Uterus (tissue), 2 donors: ENCODE measurements at regions not wholly inside any gene's neighbourhood (a gene's known extent, or its start where the extent isn't known, plus 50 kb on each side); places are given as distances from the start of the nearest gene placed in this dataset.

Experiments
- CTCF ChIP-seq, 4 experiments: fragments of 200-600 bp in 2 of 4; fragments of 450-650 bp in 2 of 4; sonication (generic) in 2 of 4; IDR thresholded peaks; one replicate each; pipeline ENCODE4 v1.5.1; 2016 to 2019; ENCODE audit warnings: antibody characterized with exemption in 4 of 4, mild to moderate bottlenecking in 2 of 4, moderate library complexity in 1 of 4
- POLR2A ChIP-seq, 2 donors: fragments of 450-650 bp; IDR thresholded peaks; one replicate each; pipeline ENCODE4 v1.6.1; 2016; ENCODE audit warnings: antibody characterized with exemption in 2 of 2, mild to moderate bottlenecking in 1 of 2, moderate library complexity in 1 of 2

- TF ChIP-seq POLR2A (IDR thresholded peaks at IDR 0.05) (no peak), CTCF (IDR thresholded peaks at IDR 0.05) (no peak)
Measured at GRCh38 chr5:57417320-57417719, 65.3 kb downstream of the ACTBL2 start.
